Subcutaneous abdominal adipose tissue (tissue), 5 donors: ENCODE measurements at regions not wholly inside any gene's neighbourhood (a gene's known extent, or its start where the extent isn't known, plus 50 kb on each side); places are given as distances from the start of the nearest gene placed in this dataset.

ENCODE experiments used
- H3K27ac ChIP-seq: one replicate; pipeline ENCODE4 v1.7.0; 2013; ENCODE audit warnings: low read depth, mild to moderate bottlenecking, inconsistent platforms, low read length, moderate library complexity
- H3K27me3 ChIP-seq, 5 donors: one replicate each; pipeline ENCODE4 v1.7.0; 2013; ENCODE audit warnings: low read length in 5 of 5, inconsistent platforms in 1 of 5; ENCODE audit not compliant: control insufficient read depth in 5 of 5, insufficient read depth in 4 of 5
- H3K36me3 ChIP-seq, 5 donors: one replicate each; pipeline ENCODE4 v1.7.0; 2013; ENCODE audit warnings: low read length in 5 of 5; ENCODE audit not compliant: control insufficient read depth in 5 of 5, insufficient read depth in 5 of 5
- H3K4me1 ChIP-seq, 5 donors: one replicate each; pipeline ENCODE4 v1.7.0; 2013; ENCODE audit warnings: low read length in 5 of 5, mild to moderate bottlenecking in 3 of 5, moderate library complexity in 1 of 5; ENCODE audit not compliant: control insufficient read depth in 5 of 5, insufficient read depth in 5 of 5
- H3K4me3 ChIP-seq, 5 donors: one replicate each; pipeline ENCODE4 v1.7.0; 2013; ENCODE audit warnings: low read length in 5 of 5, low read depth in 1 of 5
- H3K9ac ChIP-seq, 5 donors: one replicate each; pipeline ENCODE4 v1.7.0; 2013; ENCODE audit warnings: low read length in 5 of 5, mild to moderate bottlenecking in 4 of 5, moderate library complexity in 3 of 5
- H3K9me3 ChIP-seq, 5 donors: one replicate each; pipeline ENCODE4 v1.7.0; 2013; ENCODE audit warnings: low read length in 5 of 5; ENCODE audit not compliant: control insufficient read depth in 5 of 5
- donor health status: healthy.
- donor health status: healthy.
- donor health status: healthy.
- donor health status: healthy.
- donor health status: healthy.

DNA sequence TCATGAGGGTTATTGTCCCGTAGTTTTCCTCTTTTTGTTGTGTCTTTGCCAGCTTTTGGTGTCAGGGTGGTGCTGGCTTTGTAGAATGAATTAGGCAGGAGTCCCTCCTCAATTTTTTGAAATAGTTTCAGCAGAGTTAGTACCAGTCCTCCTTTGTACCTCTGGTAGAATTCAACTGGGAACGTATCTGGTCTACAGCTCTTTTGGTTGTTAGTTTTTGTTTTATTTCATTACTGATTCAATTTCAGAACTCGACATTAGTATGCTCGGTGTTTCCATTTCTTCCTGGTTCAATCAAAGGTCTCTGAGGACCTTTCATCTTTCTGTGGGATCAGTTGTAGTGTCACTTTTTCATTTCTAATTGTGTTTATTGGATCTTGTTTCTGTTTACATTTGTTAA, 1237.0 kb upstream of the PCDH9 start:
- Histone ChIP-seq H3K36me3 (no peaks in the 10 kb centered on the region), H3K9ac (no peak overlapping the region)

DNA sequence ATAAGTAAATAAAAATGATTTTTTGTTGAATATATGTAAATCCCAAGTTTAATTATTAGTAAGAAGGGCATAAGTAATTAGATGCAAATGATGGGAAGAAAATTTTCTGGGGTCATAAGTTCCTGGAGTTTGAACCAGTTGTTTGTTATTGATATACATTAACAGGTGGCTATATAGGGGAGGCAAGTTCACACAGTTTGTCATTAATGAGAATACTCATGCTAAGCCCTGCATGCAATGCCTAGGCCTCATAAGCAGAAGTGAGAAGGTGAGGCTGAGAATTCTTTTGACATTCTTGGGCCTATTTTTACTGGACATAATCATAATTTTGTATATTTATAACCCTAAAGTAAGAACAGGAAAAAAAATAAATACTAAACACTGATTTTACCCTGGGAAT, 1210.7 kb upstream of the PCDH9 start:
- no peaks in the 10 kb centered on the region for H3K27me3 ChIP-seq
- no peak overlapping the region for H3K4me3 ChIP-seq
- no peaks in the 10 kb centered on the region for H3K9me3 ChIP-seq
- H3K36me3 ChIP-seq = no peaks in the 10 kb centered on the region
- no peak overlapping the region for H3K27ac ChIP-seq
- H3K9ac ChIP-seq = no peak overlapping the region
- no peaks in the 10 kb centered on the region for H3K4me1 ChIP-seq

More for the DNA sequence above, 1237.0 kb upstream of the PCDH9 start:
- no peaks in the 10 kb centered on the region for H3K4me1 ChIP-seq
- no peak overlapping the region for H3K27ac ChIP-seq
- H3K9me3 ChIP-seq = peaks cover 0 to 4% (median 0%) of the 10 kb centered on the region in 5 donors
- H3K27me3 ChIP-seq = no peaks in the 10 kb centered on the region
- no peak overlapping the region for H3K4me3 ChIP-seq

DNA sequence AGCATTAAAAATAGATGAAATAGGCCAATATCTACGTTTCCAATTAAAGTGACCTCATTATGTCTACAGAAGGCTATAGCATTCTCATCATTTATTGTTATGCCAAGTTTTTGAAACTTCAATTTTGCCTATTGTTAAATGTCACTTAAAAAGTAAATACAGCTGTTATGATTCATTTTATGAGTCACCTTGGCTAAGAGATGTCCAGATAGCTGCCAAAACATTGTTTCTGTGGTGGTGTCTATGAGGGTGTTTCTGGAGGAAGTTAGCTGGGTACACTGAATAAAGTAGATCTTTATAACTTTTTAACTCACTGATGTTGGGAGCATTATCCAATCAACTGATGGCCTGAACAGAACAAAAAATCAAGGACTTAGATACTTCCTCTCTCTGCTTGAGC, 1209.7 kb upstream of the PCDH9 start:
- H3K27ac ChIP-seq = no peak overlapping the region

DNA sequence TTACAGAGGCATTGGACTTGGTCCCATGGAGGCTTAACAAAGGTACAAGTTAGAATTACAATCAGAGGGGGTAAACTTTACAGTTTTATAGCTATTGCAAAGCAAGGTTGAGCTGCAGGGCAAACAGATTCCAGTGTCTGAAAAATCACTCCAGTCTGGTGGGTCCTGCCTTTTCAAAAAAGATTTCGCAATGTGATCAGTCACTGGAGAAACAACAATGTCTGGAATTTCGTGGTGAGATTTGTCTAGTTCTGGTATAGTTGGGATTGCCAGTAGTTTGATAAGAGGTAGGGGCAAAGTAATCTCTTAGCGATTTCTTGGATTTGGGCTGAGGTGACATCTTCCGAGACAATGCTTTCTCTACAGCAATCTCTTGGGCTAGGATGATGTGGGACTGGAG, 1198.2 kb upstream of the PCDH9 start:
- no peaks in the 10 kb centered on the region for H3K9me3 ChIP-seq
- H3K27me3 ChIP-seq = no peaks in the 10 kb centered on the region
- H3K4me1 ChIP-seq = no peaks in the 10 kb centered on the region
- no peaks in the 10 kb centered on the region for H3K36me3 ChIP-seq
- H3K4me3 ChIP-seq = no peak overlapping the region
- no peak overlapping the region for H3K9ac ChIP-seq
- no peak overlapping the region for H3K27ac ChIP-seq

More for the DNA sequence above, 1209.7 kb upstream of the PCDH9 start:
- H3K36me3 ChIP-seq = no peaks in the 10 kb centered on the region
- no peaks in the 10 kb centered on the region for H3K27me3 ChIP-seq
- H3K9me3 ChIP-seq = no peaks in the 10 kb centered on the region
- no peaks in the 10 kb centered on the region for H3K4me1 ChIP-seq
- H3K4me3 ChIP-seq = no peak overlapping the region
- no peak overlapping the region for H3K9ac ChIP-seq

DNA sequence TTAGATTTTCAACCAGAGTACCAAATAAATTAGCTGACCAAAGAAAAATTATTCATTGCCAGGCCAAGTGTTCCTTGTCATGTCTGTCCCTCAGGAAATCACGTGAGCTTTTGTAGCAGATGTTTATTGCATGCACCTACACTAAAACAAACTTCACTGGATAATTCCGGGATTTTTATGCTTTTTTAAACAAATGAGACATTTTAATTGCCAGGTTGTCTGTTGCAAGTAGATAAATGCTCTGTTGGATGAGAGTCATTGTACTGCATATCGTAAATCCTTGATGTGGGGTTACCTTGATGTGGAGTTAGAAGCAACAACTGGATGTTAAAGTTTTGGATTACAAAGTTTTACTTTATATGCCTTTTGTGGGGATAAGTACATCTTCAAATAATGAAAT, 1187.7 kb upstream of the PCDH9 start:
- Histone ChIP-seq H3K9me3 (peaks cover 0 to 5% (median 4%) of the 10 kb centered on the region in 5 donors), H3K36me3 (no peaks in the 10 kb centered on the region), H3K9ac (no peak overlapping the region), H3K27ac (no peak overlapping the region), H3K27me3 (no peaks in the 10 kb centered on the region), H3K4me3 (no peak overlapping the region), H3K4me1 (no peaks in the 10 kb centered on the region)

DNA sequence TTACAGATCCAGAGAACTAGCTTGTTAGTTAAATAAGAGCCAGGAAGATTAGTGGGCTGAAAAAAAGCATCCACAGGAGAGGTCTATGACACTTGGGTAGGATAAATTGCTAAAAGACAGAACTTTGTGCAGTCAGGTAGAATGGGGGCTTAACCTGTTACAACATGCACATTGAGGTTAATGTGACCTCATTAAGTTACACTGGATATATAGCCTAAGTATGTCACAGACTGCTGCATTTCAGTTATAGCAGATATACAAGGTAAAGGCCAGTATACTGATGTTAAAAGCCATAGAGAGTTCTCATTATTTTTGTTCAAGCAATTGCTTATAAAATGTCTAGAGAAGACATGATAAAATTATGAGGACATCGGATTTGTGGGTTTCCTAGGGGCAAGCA, 1179.9 kb upstream of the PCDH9 start:
- peaks cover 0 to 10% (median 3%) of the 10 kb centered on the region in 5 donors for H3K9me3 ChIP-seq
- H3K36me3 ChIP-seq = no peaks in the 10 kb centered on the region
- no peak overlapping the region for H3K9ac ChIP-seq
- no peak overlapping the region for H3K27ac ChIP-seq
- H3K4me1 ChIP-seq = no peaks in the 10 kb centered on the region
- no peaks in the 10 kb centered on the region for H3K27me3 ChIP-seq
- H3K4me3 ChIP-seq = no peak overlapping the region

DNA sequence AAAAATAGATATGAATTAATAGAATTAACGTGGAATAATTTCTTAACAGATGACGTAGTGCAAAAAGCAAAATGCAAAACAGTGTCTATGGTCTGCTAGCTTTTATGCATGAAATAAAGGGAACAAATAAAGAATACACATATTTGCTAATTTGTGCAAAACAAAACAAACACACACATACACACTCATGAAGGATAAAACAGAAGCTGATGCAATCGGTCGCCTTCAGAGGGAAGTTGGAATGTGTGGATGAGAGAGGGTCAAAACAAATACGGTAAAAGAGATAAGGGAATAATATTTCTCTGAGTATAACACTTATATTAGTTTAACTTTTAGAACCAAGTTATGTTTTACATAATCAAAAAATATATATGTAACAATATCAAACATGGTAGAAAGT, 1160.9 kb upstream of the PCDH9 start:
- no peaks in the 10 kb centered on the region for H3K36me3 ChIP-seq
- H3K27ac ChIP-seq = no peak overlapping the region
- H3K9me3 ChIP-seq = peaks cover 0 to 2% (median 0%) of the 10 kb centered on the region in 5 donors
- H3K4me1 ChIP-seq = no peaks in the 10 kb centered on the region
- H3K4me3 ChIP-seq = no peak overlapping the region
- no peak overlapping the region for H3K9ac ChIP-seq
- no peaks in the 10 kb centered on the region for H3K27me3 ChIP-seq

DNA sequence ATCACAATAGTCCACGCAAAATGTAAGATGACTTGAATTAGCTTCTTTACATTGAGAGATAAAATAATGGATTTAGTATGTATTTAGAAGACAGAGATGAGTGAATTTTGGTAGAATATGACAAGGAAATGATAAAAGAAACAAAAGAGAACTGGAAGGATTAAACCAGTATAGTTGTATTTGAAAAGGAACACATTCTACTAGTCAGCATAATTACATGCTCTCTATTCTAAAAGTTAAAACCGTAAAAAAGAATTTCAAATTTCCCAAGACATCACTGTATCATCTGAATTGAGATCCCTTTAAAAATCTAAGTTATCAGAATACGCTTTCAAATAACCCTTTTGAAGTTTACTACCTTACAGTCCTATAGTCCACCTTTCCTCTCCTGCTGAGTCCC, 1156.7 kb upstream of the PCDH9 start:
- Histone ChIP-seq H3K36me3 (no peaks in the 10 kb centered on the region), H3K27me3 (no peaks in the 10 kb centered on the region), H3K4me1 (no peaks in the 10 kb centered on the region), H3K27ac (no peak overlapping the region), H3K9ac (no peak overlapping the region), H3K4me3 (no peak overlapping the region), H3K9me3 (peaks cover 0 to 2% (median 0%) of the 10 kb centered on the region in 5 donors)

DNA sequence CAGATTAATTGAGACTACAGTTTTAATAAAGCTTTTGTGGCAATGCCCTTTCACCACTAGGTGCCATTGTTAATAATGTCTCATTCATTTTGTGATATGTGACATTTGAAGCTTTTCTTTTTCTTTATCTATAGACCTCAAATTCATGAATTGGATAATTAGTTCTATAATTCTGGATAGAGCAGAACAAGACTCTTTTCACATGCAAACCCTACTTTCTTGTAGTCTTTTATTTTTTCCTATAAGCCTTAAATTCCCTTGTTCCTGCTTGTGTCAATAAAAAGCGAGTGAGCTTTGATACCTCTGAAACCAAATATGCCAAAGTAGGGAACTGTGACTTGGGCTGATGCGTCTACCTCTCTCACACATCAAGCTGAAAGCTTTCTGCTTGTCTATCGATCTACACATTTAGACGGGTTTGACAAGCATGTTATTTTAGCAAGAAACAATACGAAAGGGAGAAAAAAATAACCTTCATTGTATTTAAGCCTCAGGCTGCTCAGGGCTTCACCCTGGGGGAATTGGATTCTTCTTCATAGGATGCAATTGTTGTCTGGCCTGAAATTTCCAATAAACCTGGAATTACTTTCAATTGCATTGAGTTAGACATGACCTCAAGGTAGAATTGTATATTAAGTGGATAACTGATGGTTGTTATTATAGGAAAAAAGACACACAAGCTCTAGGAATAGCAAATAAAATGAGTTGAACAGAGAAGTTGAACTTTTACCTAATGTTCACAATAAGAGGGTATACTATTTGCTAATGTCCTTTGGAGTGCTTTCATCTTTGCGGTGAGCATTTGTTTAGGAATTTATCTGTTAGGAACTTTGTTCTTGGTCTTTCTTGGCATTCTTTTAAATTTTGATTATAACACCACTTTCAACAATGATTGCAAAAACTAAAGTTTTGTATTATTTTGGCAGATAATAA, 1150.2 kb upstream of the PCDH9 start:
- Histone ChIP-seq H3K4me3 (no peak overlapping the region), H3K4me1 (no peaks in the 10 kb centered on the region), H3K27ac (no peak overlapping the region), H3K9ac (no peak overlapping the region), H3K9me3 (no peaks in the 10 kb centered on the region), H3K36me3 (no peaks in the 10 kb centered on the region), H3K27me3 (no peaks in the 10 kb centered on the region)

DNA sequence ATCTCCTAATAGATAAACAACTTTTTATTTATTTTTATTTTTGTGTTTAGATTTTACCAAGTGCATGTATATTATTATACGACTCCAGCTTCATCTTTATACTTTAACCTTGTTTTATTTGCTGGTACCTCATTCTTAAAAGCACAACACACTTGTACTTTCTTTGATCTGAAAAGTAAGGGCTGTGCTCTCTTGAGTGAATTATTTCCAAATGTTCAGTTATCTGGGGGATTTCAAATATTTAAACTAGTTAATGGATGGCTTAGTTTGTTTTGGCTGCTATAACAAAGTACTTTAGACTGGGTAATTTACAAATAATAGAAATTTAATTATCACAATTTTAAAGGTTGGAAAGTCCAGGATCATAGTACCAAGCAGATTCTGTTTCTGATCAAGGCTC, 1148.2 kb upstream of the PCDH9 start:
- Histone ChIP-seq H3K9me3 (no peaks in the 10 kb centered on the region), H3K27me3 (no peaks in the 10 kb centered on the region), H3K36me3 (no peaks in the 10 kb centered on the region), H3K27ac (no peak overlapping the region), H3K9ac (no peak overlapping the region), H3K4me1 (no peaks in the 10 kb centered on the region), H3K4me3 (no peak overlapping the region)
